ENCODE measurements at regions not wholly inside any gene's neighbourhood (a gene's known extent, or its start where the extent isn't known, plus 50 kb on each side); places are given as distances from the start of the nearest gene placed in this dataset.

- TF ChIP-seq CTCF (IDR thresholded peaks at IDR 0.05) (no peak), POLR2A (IDR thresholded peaks at IDR 0.05) (no peak), POLR2AphosphoS5 (IDR thresholded peaks at IDR 0.05; ENCODE audit: insufficient read depth in 1 of 2, low read depth in 1 of 2) (no peak)
These were observed 338.2 kb upstream of the GATB start for GRCh38 chr4:152099061-152099425.

Data from vagina (tissue), 2 donors.